ENCODE measurements at regions not wholly inside any gene's neighbourhood (a gene's known extent, or its start where the extent isn't known, plus 50 kb on each side); places are given as distances from the start of the nearest gene placed in this dataset.

DNA sequence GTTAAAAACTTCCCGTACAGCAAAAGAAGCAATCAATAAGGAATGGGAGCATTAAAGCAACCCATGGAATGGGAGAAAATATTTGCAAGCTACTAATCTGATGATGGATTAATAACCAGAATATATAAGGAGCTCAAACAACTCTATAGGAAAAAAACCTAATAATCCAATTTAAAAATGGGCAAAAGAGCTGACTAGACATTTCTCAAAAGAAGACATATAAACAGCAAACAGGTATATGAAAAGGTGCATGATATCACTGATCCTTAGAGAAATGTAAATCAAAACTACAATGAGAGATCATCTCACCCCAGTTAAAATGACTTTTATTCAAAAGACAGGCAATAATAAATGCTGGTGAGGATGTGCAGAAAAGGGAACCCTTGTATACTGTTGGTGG is 52.7 kb upstream of the POU1F1 start:
- DNase-seq, result no peak
